ENCODE measurements at regions not wholly inside any gene's neighbourhood (a gene's known extent, or its start where the extent isn't known, plus 50 kb on each side); places are given as distances from the start of the nearest gene placed in this dataset.
"Not testable (repeated sequence)": the region's sequence is repeated elsewhere in the genome, so short reads cannot be mapped to it uniquely, and the experiment has no call there.

DNA sequence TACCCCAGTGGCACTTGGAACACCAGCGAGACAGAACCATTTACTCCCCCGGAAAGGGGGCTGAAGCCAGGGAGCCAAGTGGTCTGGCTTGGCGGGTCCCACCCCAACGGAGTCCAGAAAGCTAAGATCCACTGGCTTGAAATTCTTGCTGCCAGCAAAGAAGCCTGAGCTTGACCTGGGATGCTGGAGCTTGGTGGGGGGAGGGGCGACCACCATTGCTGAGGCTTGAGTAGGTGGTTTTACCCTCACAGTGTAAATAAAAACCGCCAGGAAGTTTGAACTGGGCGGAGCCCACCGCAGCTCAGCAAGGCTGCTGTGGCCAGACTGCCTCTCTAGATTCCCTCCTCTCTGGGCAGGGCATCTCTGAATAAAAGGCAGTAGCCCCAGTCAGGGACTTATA is 62.8 kb downstream of the RPS24 start:
- BruUV-seq (replicated peaks); POLR2A ChIA-PET; DNase-seq (ENCODE audit: unreplicated experiment); H3K27ac Mint-ChIP-seq (ENCODE audit: low read depth, unreplicated experiment); H3K4me1 Mint-ChIP-seq (ENCODE audit: insufficient read depth, unreplicated experiment); intact Hi-C loops (cut with micrococcal nuclease); H3K36me3 Mint-ChIP-seq (ENCODE audit: insufficient read depth, unreplicated experiment); H3K4me3 Mint-ChIP-seq (ENCODE audit: unreplicated experiment); CTCF ChIA-PET; H3K9me3 Mint-ChIP-seq (ENCODE audit: unreplicated experiment): not testable (repeated sequence)
- H3K27me3 Mint-ChIP-seq (ENCODE audit: insufficient read depth, unreplicated experiment) = peaks cover 32% of the 10 kb centered on the region

DNA sequence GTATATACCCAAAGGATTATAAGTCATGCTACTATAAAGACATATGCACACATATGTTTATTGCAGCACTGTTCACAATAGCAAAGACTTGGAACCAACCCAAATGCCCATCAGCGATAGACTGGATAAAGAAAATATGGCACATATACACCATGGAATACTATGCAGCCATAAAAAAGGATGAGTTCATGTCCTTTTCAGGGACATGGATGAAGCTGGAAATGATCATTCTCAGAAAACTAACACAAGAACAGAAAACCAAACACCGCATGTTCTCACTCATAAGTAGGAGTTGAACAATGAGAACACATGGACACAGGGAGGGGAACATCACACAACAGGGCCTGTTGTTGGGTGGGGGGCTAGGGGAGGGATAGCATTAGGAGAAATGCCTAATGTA is 68.9 kb downstream of the RPS24 start:
- H3K27ac Mint-ChIP-seq (ENCODE audit: low read depth, unreplicated experiment); POLR2A ChIA-PET; DNase-seq (ENCODE audit: unreplicated experiment); H3K4me3 Mint-ChIP-seq (ENCODE audit: unreplicated experiment); CTCF ChIA-PET; intact Hi-C loops (cut with micrococcal nuclease); H3K9me3 Mint-ChIP-seq (ENCODE audit: unreplicated experiment); H3K4me1 Mint-ChIP-seq (ENCODE audit: insufficient read depth, unreplicated experiment); BruUV-seq (replicated peaks); H3K36me3 Mint-ChIP-seq (ENCODE audit: insufficient read depth, unreplicated experiment): not testable (repeated sequence)
- peaks cover 25% of the 10 kb centered on the region for H3K27me3 Mint-ChIP-seq (ENCODE audit: insufficient read depth, unreplicated experiment)

DNA sequence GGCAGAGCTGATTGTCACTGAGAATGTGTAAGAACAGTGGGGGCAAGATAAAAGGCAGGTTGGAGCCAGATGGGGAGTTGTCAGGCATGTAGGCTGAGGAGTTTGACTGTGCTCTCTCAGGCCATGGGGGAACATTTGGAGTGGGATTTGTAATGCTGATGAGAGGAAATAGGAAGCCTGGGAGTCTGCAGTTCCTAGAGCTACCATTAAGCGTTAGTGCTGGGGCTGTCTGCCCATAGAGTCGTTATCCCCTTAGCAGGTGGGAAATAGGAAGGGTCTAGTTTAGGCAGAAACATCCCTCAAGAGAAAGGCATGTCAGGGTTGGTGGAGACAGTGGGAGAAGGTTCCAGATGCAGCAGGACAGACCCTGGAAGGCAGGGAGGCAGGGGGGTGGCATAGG is 75.5 kb downstream of the RPS24 start:
- TF ChIP-seq, protein P1, sequence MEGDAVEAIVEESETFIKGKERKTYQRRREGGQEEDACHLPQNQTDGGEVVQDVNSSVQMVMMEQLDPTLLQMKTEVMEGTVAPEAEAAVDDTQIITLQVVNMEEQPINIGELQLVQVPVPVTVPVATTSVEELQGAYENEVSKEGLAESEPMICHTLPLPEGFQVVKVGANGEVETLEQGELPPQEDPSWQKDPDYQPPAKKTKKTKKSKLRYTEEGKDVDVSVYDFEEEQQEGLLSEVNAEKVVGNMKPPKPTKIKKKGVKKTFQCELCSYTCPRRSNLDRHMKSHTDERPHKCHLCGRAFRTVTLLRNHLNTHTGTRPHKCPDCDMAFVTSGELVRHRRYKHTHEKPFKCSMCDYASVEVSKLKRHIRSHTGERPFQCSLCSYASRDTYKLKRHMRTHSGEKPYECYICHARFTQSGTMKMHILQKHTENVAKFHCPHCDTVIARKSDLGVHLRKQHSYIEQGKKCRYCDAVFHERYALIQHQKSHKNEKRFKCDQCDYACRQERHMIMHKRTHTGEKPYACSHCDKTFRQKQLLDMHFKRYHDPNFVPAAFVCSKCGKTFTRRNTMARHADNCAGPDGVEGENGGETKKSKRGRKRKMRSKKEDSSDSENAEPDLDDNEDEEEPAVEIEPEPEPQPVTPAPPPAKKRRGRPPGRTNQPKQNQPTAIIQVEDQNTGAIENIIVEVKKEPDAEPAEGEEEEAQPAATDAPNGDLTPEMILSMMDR (IDR thresholded peaks at IDR 0.05; ENCODE audit: unreplicated experiment) = no peak
- H3K9me3 Mint-ChIP-seq (ENCODE audit: unreplicated experiment) = no peaks in the 10 kb centered on the region
- ChIA-PET CTCF (no interaction called here), POLR2A (no interaction called here)
- H3K4me1 Mint-ChIP-seq (ENCODE audit: insufficient read depth, unreplicated experiment) = no peaks in the 10 kb centered on the region
- H3K27me3 Mint-ChIP-seq (ENCODE audit: insufficient read depth, unreplicated experiment) = peaks cover 22% of the 10 kb centered on the region
- no peak overlapping the region for H3K27ac Mint-ChIP-seq (ENCODE audit: low read depth, unreplicated experiment)
- intact Hi-C loops (cut with micrococcal nuclease) = no loop called here
- BruUV-seq (replicated peaks) = no TSS peak
- no peak for DNase-seq (ENCODE audit: unreplicated experiment)
- no peaks in the 10 kb centered on the region for H3K36me3 Mint-ChIP-seq (ENCODE audit: insufficient read depth, unreplicated experiment)
- H3K4me3 Mint-ChIP-seq (ENCODE audit: unreplicated experiment) = no peak overlapping the region

DNA sequence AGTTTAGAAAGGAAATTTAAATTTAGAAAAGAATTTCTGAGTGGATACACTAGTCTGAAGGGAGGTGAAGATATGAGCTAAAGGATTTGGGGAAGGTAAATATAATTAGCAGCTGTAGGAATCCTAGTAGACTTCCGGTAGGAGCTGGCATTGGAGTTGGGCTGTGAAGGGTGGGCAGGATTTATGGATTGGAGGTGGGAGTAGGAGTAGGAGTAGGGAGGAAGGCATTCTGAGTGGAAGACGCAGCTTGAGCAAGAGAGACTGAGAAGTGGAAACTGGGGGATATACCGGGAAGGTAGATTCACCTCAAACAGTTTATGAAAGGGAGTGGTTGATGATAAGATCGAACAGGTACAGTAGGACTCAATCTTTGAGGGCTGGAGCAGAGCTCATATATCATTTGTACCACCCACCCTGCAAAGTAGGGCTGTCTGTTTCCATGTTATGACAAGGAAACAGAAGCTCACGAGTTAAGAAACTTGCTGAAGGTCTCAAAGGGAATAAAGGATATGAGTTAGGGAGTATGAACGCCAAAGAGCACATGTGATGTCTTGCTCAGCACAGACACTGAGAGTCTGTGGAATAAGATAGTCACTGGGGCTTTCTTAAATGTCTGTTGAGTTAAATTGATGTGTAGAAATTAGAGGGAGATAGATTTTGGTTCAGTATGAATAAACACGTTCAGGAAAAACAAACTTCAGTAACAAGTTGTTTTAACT is 81.6 kb downstream of the RPS24 start:
- no peaks in the 10 kb centered on the region for H3K4me1 Mint-ChIP-seq (ENCODE audit: insufficient read depth, unreplicated experiment)
- no peaks in the 10 kb centered on the region for H3K36me3 Mint-ChIP-seq (ENCODE audit: insufficient read depth, unreplicated experiment)
- TF ChIP-seq, protein P1 (IDR thresholded peaks at IDR 0.05; ENCODE audit: unreplicated experiment) = no peak
- CTCF ChIA-PET = interaction anchor here (0.6 kb wide), 1 partner anchor 26 kb away, joined by 3 read pairs; no protein-coding TSS in a partner anchor
- no TSS peak for BruUV-seq (replicated peaks)
- POLR2A ChIA-PET = interaction anchor here (1.1 kb wide), 1 partner anchor 32 kb away, joined by 3 read pairs; no protein-coding TSS in a partner anchor
- no peaks in the 10 kb centered on the region for H3K9me3 Mint-ChIP-seq (ENCODE audit: unreplicated experiment)
- DNase-seq (ENCODE audit: unreplicated experiment) = no peak
- no peak overlapping the region for H3K27ac Mint-ChIP-seq (ENCODE audit: low read depth, unreplicated experiment)
- intact Hi-C loops (cut with micrococcal nuclease) = no loop called here
- H3K27me3 Mint-ChIP-seq (ENCODE audit: insufficient read depth, unreplicated experiment) = peaks cover 77% of the 10 kb centered on the region
- no peak overlapping the region for H3K4me3 Mint-ChIP-seq (ENCODE audit: unreplicated experiment)

DNA sequence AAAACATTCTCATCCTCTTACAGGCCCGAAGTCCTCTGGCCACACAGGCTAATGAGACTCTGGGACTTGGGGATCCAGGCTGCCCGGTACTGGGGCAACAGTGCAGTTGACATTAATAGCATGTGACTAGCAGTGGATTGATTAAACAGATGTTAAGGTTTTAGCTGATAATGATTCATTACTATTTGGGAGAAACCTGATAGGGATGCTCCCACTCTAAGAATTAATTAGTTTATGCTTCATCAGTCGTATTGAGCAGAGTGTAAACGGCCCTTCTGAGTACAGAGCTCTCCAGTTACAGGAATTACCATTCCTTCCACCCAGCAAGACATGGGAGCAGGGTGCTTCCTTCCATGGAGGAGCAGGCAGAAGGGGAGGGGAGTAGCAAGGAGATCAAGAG is 82.7 kb downstream of the RPS24 start:
- H3K27ac Mint-ChIP-seq (ENCODE audit: low read depth, unreplicated experiment) = no peak overlapping the region
- ChIA-PET CTCF (interaction anchor here (0.7 kb wide), 1 partner anchor 86 kb away, joined by 3 read pairs; no protein-coding TSS in a partner anchor), POLR2A (no interaction called here)
- TF ChIP-seq, protein P1 (IDR thresholded peaks at IDR 0.05; ENCODE audit: unreplicated experiment) = no peak
- DNase-seq (ENCODE audit: unreplicated experiment) = no peak
- BruUV-seq (replicated peaks) = no TSS peak
- no peaks in the 10 kb centered on the region for H3K36me3 Mint-ChIP-seq (ENCODE audit: insufficient read depth, unreplicated experiment)
- no peaks in the 10 kb centered on the region for H3K9me3 Mint-ChIP-seq (ENCODE audit: unreplicated experiment)
- H3K4me3 Mint-ChIP-seq (ENCODE audit: unreplicated experiment) = no peak overlapping the region
- H3K27me3 Mint-ChIP-seq (ENCODE audit: insufficient read depth, unreplicated experiment) = peaks cover 85% of the 10 kb centered on the region
- intact Hi-C loops (cut with micrococcal nuclease) = no loop called here
- H3K4me1 Mint-ChIP-seq (ENCODE audit: insufficient read depth, unreplicated experiment) = no peaks in the 10 kb centered on the region

Measured in MCF 10A (cell line).